ENCODE measurements at regions not wholly inside any gene's neighbourhood (a gene's known extent, or its start where the extent isn't known, plus 50 kb on each side); places are given as distances from the start of the nearest gene placed in this dataset.

- peaks cover 3% of the 10 kb centered on the region for H3K9me3 ChIP-seq (ENCODE audit: control insufficient read depth, insufficient read depth, low read length)
- H3K27me3 Mint-ChIP-seq (ENCODE audit: low read depth in 2 of 2): peaks cover 0 to 4% of the 10 kb centered on the region in 2 donors
- H3K4me1 ChIP-seq (ENCODE audit: control insufficient read depth, insufficient read depth, low read length): peaks cover 27% of the 10 kb centered on the region
- H3K36me3 ChIP-seq (ENCODE audit: control insufficient read depth, insufficient read depth, low read length): no peaks in the 10 kb centered on the region
- WGBS (ENCODE audit: insufficient coverage): 66% methylated on average over 6 of the region's 10 CpGs
- no peaks in the 10 kb centered on the region for H3K36me3 Mint-ChIP-seq
- H3K4me3 Mint-ChIP-seq: no peak overlapping the region
- peaks cover 29 to 36% of the 10 kb centered on the region in 2 donors for H3K4me1 Mint-ChIP-seq
- H3K27me3 ChIP-seq (ENCODE audit: control insufficient read depth, insufficient read depth, low read length): no peaks in the 10 kb centered on the region
- no peak overlapping the region for H3K4me3 ChIP-seq (ENCODE audit: low read length)
- DNase-seq (no peak), ATAC-seq (no peak)
- no peak overlapping the region for H3K27ac Mint-ChIP-seq
- no peak overlapping the region for H3K27ac ChIP-seq (ENCODE audit: low read length)
- intact Hi-C loops (cut with micrococcal nuclease): no loop called here
- TF ChIP-seq CTCF (IDR thresholded peaks at IDR 0.05): no peak
- H3K9me3 Mint-ChIP-seq: no peaks in the 10 kb centered on the region
Observed at GRCh38 chr2:105176429-105176828, 65.1 kb upstream of the GPR45 start.

GRCh38 chr2:105177008-105177407 is 64.5 kb upstream of the GPR45 start:
- DNase-seq: no peak
- no peak overlapping the region for H3K27ac Mint-ChIP-seq
- H3K4me1 ChIP-seq (ENCODE audit: control insufficient read depth, insufficient read depth, low read length): peaks cover 27% of the 10 kb centered on the region

GRCh38 chr2:105177536-105178254 is 63.8 kb upstream of the GPR45 start:
- H3K4me3 ChIP-seq (ENCODE audit: low read length): no peak overlapping the region
- 90% methylated on average over 11 of the region's 12 CpGs for WGBS (ENCODE audit: insufficient coverage)
- Mint-ChIP-seq H3K9me3 (no peaks in the 10 kb centered on the region), H3K4me1 (peaks cover 29 to 36% of the 10 kb centered on the region in 2 donors), H3K27me3 (ENCODE audit: low read depth in 2 of 2) (peaks cover 0 to 6% of the 10 kb centered on the region in 2 donors), H3K36me3 (no peaks in the 10 kb centered on the region), H3K4me3 (no peak overlapping the region), H3K27ac (no peak overlapping the region)
- H3K27me3 ChIP-seq (ENCODE audit: control insufficient read depth, insufficient read depth, low read length): no peaks in the 10 kb centered on the region
- no peak overlapping the region for H3K27ac ChIP-seq (ENCODE audit: low read length)
- no peak for TF ChIP-seq CTCF (IDR thresholded peaks at IDR 0.05)
- H3K36me3 ChIP-seq (ENCODE audit: control insufficient read depth, insufficient read depth, low read length): no peaks in the 10 kb centered on the region
- peaks cover 3% of the 10 kb centered on the region for H3K9me3 ChIP-seq (ENCODE audit: control insufficient read depth, insufficient read depth, low read length)
- ATAC-seq (no peak), DNase-seq (no peak)
- peaks cover 27% of the 10 kb centered on the region for H3K4me1 ChIP-seq (ENCODE audit: control insufficient read depth, insufficient read depth, low read length)
- intact Hi-C loops (cut with micrococcal nuclease): no loop called here

More at GRCh38 chr2:105177008-105177407, 64.5 kb upstream of the GPR45 start:
- peaks cover 29 to 36% of the 10 kb centered on the region in 2 donors for H3K4me1 Mint-ChIP-seq
- no peak for TF ChIP-seq CTCF (IDR thresholded peaks at IDR 0.05)
- Histone ChIP-seq H3K27ac (ENCODE audit: low read length) (no peak overlapping the region), H3K36me3 (ENCODE audit: control insufficient read depth, insufficient read depth, low read length) (no peaks in the 10 kb centered on the region), H3K4me3 (ENCODE audit: low read length) (no peak overlapping the region), H3K9me3 (ENCODE audit: control insufficient read depth, insufficient read depth, low read length) (peaks cover 3% of the 10 kb centered on the region), H3K27me3 (ENCODE audit: control insufficient read depth, insufficient read depth, low read length) (no peaks in the 10 kb centered on the region)
- WGBS (ENCODE audit: insufficient coverage): 67% methylated on average over 2 of the region's 2 CpGs
- intact Hi-C loops (cut with micrococcal nuclease): no loop called here
- H3K27me3 Mint-ChIP-seq (ENCODE audit: low read depth in 2 of 2): peaks cover 0 to 4% of the 10 kb centered on the region in 2 donors
- peak overlapping the region; percentile 62 for H3K4me3 Mint-ChIP-seq
- no peak for ATAC-seq
- no peaks in the 10 kb centered on the region for H3K9me3 Mint-ChIP-seq
- no peaks in the 10 kb centered on the region for H3K36me3 Mint-ChIP-seq

All from natural killer cell (primary cell).